WERI-Rb-1 (cell line): ENCODE measurements at regions not wholly inside any gene's neighbourhood (a gene's known extent, or its start where the extent isn't known, plus 50 kb on each side); places are given as distances from the start of the nearest gene placed in this dataset.

ENCODE experiments used
- DNase-seq: peaks from one replicate; pipeline ENCODE4 v3.0.0-alpha.2; 2020
- H3K27ac ChIP-seq: fragments of 250-450 bp; sonication (Bioruptor Pico); 2 replicates; pipeline ENCODE4 v1.5.1; 2020; ENCODE audit warnings: mild to moderate bottlenecking, moderate library complexity
- H3K27me3 ChIP-seq: fragments of 250-450 bp; sonication (Bioruptor Pico); 2 replicates; pipeline ENCODE4 v1.5.1; 2021; ENCODE audit warnings: mild to moderate bottlenecking, low read depth, moderate library complexity; ENCODE audit not compliant: insufficient read depth, severe bottlenecking
- H3K36me3 ChIP-seq: fragments of 250-450 bp; sonication (Bioruptor Pico); 2 replicates; pipeline ENCODE4 v1.5.1; 2020; ENCODE audit warnings: mild to moderate bottlenecking, moderate library complexity
- H3K4me3 ChIP-seq: 2 replicates; pipeline ENCODE4 v1.5.1; 2011; ENCODE audit warnings: low read depth, mild to moderate bottlenecking, control low read depth, low read length
- H3K9me3 ChIP-seq: fragments of 250-450 bp; sonication (Bioruptor Pico); 2 replicates; pipeline ENCODE4 v1.5.1; 2021; ENCODE audit warnings: mild to moderate bottlenecking, moderate library complexity; ENCODE audit not compliant: severe bottlenecking
- CTCF ChIP-seq: IDR thresholded peaks from 2 replicates; pipeline ENCODE4 v1.5.1; 2011; ENCODE audit warnings: low read depth, mild to moderate bottlenecking, control low read depth, inconsistent platforms, low read length

- no peak overlapping the region for H3K27ac ChIP-seq
Observed at GRCh38 chr12:12015073-12015685, 55.6 kb upstream of the BCL2L14 start.

DNA sequence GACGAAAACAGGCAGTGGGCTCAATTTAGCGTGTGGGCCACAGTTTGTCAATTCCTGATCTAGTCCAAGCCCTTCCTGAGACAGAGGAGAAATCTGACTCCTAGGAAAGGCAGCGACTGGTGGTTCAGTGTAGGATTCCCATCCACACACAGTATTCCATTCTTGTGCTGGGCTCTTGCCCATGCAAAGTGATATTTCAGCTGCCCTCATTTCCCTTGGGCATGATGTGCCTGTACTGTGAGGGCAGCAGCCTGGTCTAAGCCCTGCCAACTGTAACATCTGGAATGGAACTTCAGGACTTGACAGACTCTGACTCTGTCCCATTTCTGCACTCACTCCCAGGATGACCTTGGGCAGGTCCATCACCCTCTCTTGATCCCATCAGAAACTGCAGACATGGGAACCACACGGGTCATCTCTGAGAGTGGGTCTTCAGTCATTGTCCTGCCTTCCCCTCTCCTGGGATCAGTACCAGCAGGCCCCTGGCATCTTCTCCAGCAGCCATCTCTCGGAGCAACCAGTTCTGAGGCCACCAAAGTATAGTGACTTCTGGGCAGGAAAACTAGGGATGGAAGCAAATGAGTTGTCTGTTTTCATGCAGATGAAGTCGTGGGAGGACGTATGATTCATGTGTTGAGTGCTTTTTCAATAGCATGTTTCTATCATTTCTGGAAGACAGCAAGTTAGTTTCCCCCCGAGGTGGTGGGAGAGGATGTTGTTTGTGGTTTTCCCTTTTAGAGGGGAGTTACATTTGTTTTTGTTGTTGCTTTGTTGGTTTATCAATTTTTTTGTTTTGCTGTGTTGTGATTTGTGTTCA, 54.2 kb upstream of the BCL2L14 start:
- H3K27ac ChIP-seq, result no peak overlapping the region
- no peaks in the 10 kb centered on the region for H3K9me3 ChIP-seq
- no peak for TF ChIP-seq CTCF
- no peaks in the 10 kb centered on the region for H3K36me3 ChIP-seq
- no peak overlapping the region for H3K4me3 ChIP-seq
- no peaks in the 10 kb centered on the region for H3K27me3 ChIP-seq
- DNase-seq, result no peak

More at GRCh38 chr12:12015073-12015685, 55.6 kb upstream of the BCL2L14 start:
- H3K27me3 ChIP-seq, result no peaks in the 10 kb centered on the region
- H3K9me3 ChIP-seq, result no peaks in the 10 kb centered on the region
- H3K36me3 ChIP-seq, result no peaks in the 10 kb centered on the region
- no peak for DNase-seq
- TF ChIP-seq CTCF, result no peak
- no peak overlapping the region for H3K4me3 ChIP-seq

DNA sequence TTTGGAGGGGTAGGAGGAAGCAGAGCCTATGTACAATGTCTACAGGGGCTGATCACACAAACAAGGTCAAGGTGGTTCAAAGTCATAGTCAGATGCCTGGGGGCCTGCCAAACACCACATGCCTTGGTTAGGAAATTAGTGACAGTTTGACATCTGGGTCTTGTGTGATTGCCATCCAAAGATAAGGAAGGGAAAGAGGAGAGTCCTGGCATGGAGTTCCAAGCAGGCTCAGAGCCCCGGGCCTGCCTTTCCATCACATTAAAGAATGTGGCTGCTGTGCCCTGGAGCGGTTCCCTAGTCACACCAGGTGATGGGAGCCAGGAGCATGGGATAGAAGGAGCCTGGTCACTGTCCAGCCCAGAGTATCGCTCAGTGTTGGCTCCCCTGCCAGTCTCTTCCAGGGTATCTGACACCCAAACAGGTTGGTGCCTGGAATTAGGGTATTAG, 53.6 kb upstream of the BCL2L14 start:
- no peak for TF ChIP-seq CTCF
- Histone ChIP-seq H3K27me3 (no peaks in the 10 kb centered on the region), H3K4me3 (no peak overlapping the region), H3K27ac (no peak overlapping the region), H3K9me3 (no peaks in the 10 kb centered on the region), H3K36me3 (no peaks in the 10 kb centered on the region)
- DNase-seq, result no peak

DNA sequence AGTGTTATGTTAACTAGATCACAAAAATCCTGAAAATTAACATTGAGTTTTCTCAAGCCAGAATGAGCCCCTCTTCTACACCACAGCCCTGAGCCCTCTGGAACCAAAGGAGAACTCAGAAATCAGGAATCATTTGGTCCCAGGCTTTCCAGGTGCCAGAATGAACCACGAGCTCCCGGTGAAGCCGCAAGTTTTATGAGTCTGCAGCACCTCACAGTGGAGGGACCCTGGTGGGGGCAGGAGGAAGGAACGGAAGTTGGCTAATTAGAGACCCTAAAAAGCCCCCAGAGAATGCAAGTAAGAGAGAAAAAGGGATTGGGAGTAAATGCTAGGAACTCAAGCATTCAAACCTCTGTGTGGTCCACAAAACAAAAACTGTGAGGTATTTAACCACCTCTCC, 52.9 kb upstream of the BCL2L14 start:
- no peak overlapping the region for H3K27ac ChIP-seq
- DNase-seq, result peak; percentile 32
- H3K4me3 ChIP-seq, result no peak overlapping the region
- TF ChIP-seq CTCF, result peak; percentile 59
- no peaks in the 10 kb centered on the region for H3K9me3 ChIP-seq
- H3K27me3 ChIP-seq, result no peaks in the 10 kb centered on the region
- no peaks in the 10 kb centered on the region for H3K36me3 ChIP-seq

- no peaks in the 10 kb centered on the region for H3K27me3 ChIP-seq
- DNase-seq, result no peak
Observed at GRCh38 chr12:12018454-12018853, 52.3 kb upstream of the BCL2L14 start.

More at GRCh38 chr12:12018454-12018853, 52.3 kb upstream of the BCL2L14 start:
- H3K27ac ChIP-seq, result no peak overlapping the region
- TF ChIP-seq CTCF, result no peak
- H3K9me3 ChIP-seq, result no peaks in the 10 kb centered on the region
- no peaks in the 10 kb centered on the region for H3K36me3 ChIP-seq
- no peak overlapping the region for H3K4me3 ChIP-seq
